GM18507 (cell line): ENCODE measurements at regions not wholly inside any gene's neighbourhood (a gene's known extent, or its start where the extent isn't known, plus 50 kb on each side); places are given as distances from the start of the nearest gene placed in this dataset.

Experiments used
- DNase-seq: peaks from one replicate; pipeline ENCODE4 v3.0.0; 2011; ENCODE audit warnings: low read depth; ENCODE audit not compliant: insufficient read length; ENCODE audit errors: extremely low spot score
- FAIRE-seq: peaks from 2 replicates; lab custom pipeline; 2011; peaks lifted over from hg19 to GRCh38; lab: Jason Lieb, UNC

GRCh38 chr4:123455360-123455759 is 58.8 kb downstream of the SPRY1 start:
- DNase-seq (no peak), FAIRE-seq (no peak)

GRCh38 chr4:123462007-123462406 is 65.4 kb downstream of the SPRY1 start:
- FAIRE-seq (no peak), DNase-seq (no peak)

- DNase-seq (no peak), FAIRE-seq (peak; percentile 33)
Observed at GRCh38 chr4:123463869-123464268, 67.3 kb downstream of the SPRY1 start.

- DNase-seq, result no peak
- FAIRE-seq, result no peak
Observed at GRCh38 chr4:123465416-123465815, 68.8 kb downstream of the SPRY1 start.

GRCh38 chr4:123466080-123466785 is 69.6 kb downstream of the SPRY1 start:
- FAIRE-seq, result no peak
- no peak for DNase-seq

- FAIRE-seq (peak; percentile 9), DNase-seq (no peak)
Observed at GRCh38 chr4:123468479-123469031, 72.0 kb downstream of the SPRY1 start.

- DNase-seq, result no peak
- no peak for FAIRE-seq
Observed at GRCh38 chr4:123469245-123469644, 72.7 kb downstream of the SPRY1 start.

- no peak for DNase-seq
- FAIRE-seq, result no peak
Observed at GRCh38 chr4:123469696-123470095, 73.1 kb downstream of the SPRY1 start.

- DNase-seq, result no peak
- FAIRE-seq, result no peak
Observed at GRCh38 chr4:123470640-123471039, 74.0 kb downstream of the SPRY1 start.

GRCh38 chr4:123471655-123472369 is 75.2 kb downstream of the SPRY1 start:
- DNase-seq, result no peak

GRCh38 chr4:123474817-123475216 is 78.2 kb downstream of the SPRY1 start:
- FAIRE-seq, result no peak
- DNase-seq, result no peak

More at GRCh38 chr4:123471655-123472369, 75.2 kb downstream of the SPRY1 start:
- FAIRE-seq, result no peak

- DNase-seq (no peak), FAIRE-seq (no peak)
Observed at GRCh38 chr4:123476089-123476488, 79.5 kb downstream of the SPRY1 start.

- FAIRE-seq, result no peak
- no peak for DNase-seq
Observed at GRCh38 chr4:123477711-123478209, 81.2 kb downstream of the SPRY1 start.

- no peak for DNase-seq
- no peak for FAIRE-seq
Observed at GRCh38 chr4:123478859-123479345, 82.3 kb downstream of the SPRY1 start.

GRCh38 chr4:123479944-123480343 is 83.3 kb downstream of the SPRY1 start:
- no peak for FAIRE-seq
- no peak for DNase-seq

GRCh38 chr4:123480706-123481418 is 84.3 kb downstream of the SPRY1 start:
- DNase-seq, result no peak
- FAIRE-seq, result no peak

GRCh38 chr4:123481717-123482116 is 85.1 kb downstream of the SPRY1 start:
- FAIRE-seq (no peak), DNase-seq (no peak)

GRCh38 chr4:123484291-123484926 is 87.8 kb downstream of the SPRY1 start:
- FAIRE-seq (no peak), DNase-seq (no peak)

GRCh38 chr4:123485601-123486000 is 89.0 kb downstream of the SPRY1 start:
- FAIRE-seq, result no peak
- no peak for DNase-seq
